K562 (cell line): ENCODE measurements at regions not wholly inside any gene's neighbourhood (a gene's known extent, or its start where the extent isn't known, plus 50 kb on each side); places are given as distances from the start of the nearest gene placed in this dataset.

Experiments used
- ATAC-seq: fragments of 200-7000 bp; cut with Tn5 transposase; 3 replicates; pipeline ENCODE4 v1.9.1; 2020; ENCODE audit warnings: moderate library complexity
- BruUV-seq: library from RNA; stranded (reverse); fragments of 400-500 nt; replicated peaks from 2 replicates; lab custom pipeline; 2021; lab: Mats Ljungman, UMichigan
- CTCF ChIA-PET: fragments of 300-600 bp; formaldehyde crosslinking; extraction: SDS; loops from one replicate; lab custom pipeline; 2021; ENCODE audit warnings: low intra/inter-chr PET ratio; lab: Yijun Ruan, JAX
- POLR2A ChIA-PET: fragments of 300-600, 350-650 bp; sonication (Branson Sonifier 250); formaldehyde crosslinking; extraction: SDS; loops from one replicate; lab custom pipeline; 2021; ENCODE audit warnings: antibody characterized with exemption, inconsistent platforms; lab: Yijun Ruan, JAX
- DNase-seq, 4 experiments: peaks; one replicate each; pipeline versions ENCODE4 v3.0.0 to v3.0.0-alpha.2; 2011 to 2018; ENCODE audit warnings: low spot score in 3 of 4, mixed read lengths in 3 of 4; ENCODE audit errors: extremely low read depth in 1 of 4
- FAIRE-seq: peaks from 2 replicates; lab custom pipeline; 2011; peaks lifted over from hg19 to GRCh38; lab: Jason Lieb, UNC
- H2AFZ ChIP-seq: 2 replicates; pipeline ENCODE4 v1.6.0; 2011; ENCODE audit warnings: low read depth, low read length, control low read depth, inconsistent platforms
- H3K27ac ChIP-seq: fragments of 200-600 bp; 3 replicates; pipeline ENCODE4 v1.8.0; 2011; ENCODE audit warnings: low read depth, mild to moderate bottlenecking, control low read depth, inconsistent platforms, low read length, moderate library complexity, mixed read lengths; ENCODE audit errors: extremely low read depth
- H3K27me3 ChIP-seq, 2 experiments: fragments of 300-600 bp in 1 of 2; 2 replicates in 1 of 2; 3 replicates in 1 of 2; pipeline versions ENCODE4 v1.6.0 to v1.8.0; 2011; ENCODE audit warnings: inconsistent platforms in 2 of 2, low read length in 2 of 2, mild to moderate bottlenecking in 1 of 2, mixed read lengths in 1 of 2, moderate library complexity in 1 of 2; ENCODE audit not compliant: control insufficient read depth in 2 of 2, insufficient read depth in 2 of 2
- H3K36me3 ChIP-seq: fragments of 300-600 bp; 3 replicates; pipeline ENCODE4 v1.8.0; 2011; ENCODE audit warnings: mild to moderate bottlenecking, low read length, inconsistent platforms; ENCODE audit not compliant: control insufficient read depth, insufficient read depth
- H3K4me1 ChIP-seq, 2 experiments: fragments of 200-600 bp in 1 of 2; replicated peaks in 1 of 2; 2 replicates in 1 of 2; 3 replicates in 1 of 2; pipeline versions ENCODE4 v1.5.1 to v1.8.0; 2011; ENCODE audit warnings: inconsistent platforms in 2 of 2, low read length in 2 of 2, mild to moderate bottlenecking in 1 of 2, mixed read lengths in 1 of 2, moderate library complexity in 1 of 2; ENCODE audit not compliant: control insufficient read depth in 2 of 2, insufficient read depth in 2 of 2
- H3K4me2 ChIP-seq: 2 replicates; pipeline ENCODE4 v1.6.1; 2011; ENCODE audit warnings: low read length, control low read depth, inconsistent platforms, mixed read lengths; ENCODE audit not compliant: insufficient read depth
- H3K4me3 ChIP-seq: fragments of 200-600 bp; sonication (generic), shearing (Covaris generic); 2 replicates; pipeline ENCODE4 v1.5.1; 2016; ENCODE audit warnings: control low read depth, inconsistent platforms
- H3K79me2 ChIP-seq: fragments of 200-600 bp; 3 replicates; pipeline ENCODE4 v1.8.0; 2011; ENCODE audit warnings: low read length, inconsistent platforms; ENCODE audit not compliant: control insufficient read depth, insufficient read depth
- H3K9ac ChIP-seq, 2 experiments: 2 replicates each; pipeline versions ENCODE4 v1.6.0 to v1.6.1; 2011; ENCODE audit warnings: low read depth in 2 of 2, low read length in 2 of 2, control low read depth in 1 of 2, inconsistent platforms in 1 of 2, mild to moderate bottlenecking in 1 of 2, mixed read lengths in 1 of 2; ENCODE audit not compliant: insufficient read depth in 1 of 2
- H3K9me1 ChIP-seq: one replicate; pipeline ENCODE4 v1.6.0; 2011; ENCODE audit warnings: inconsistent platforms, mild to moderate bottlenecking, low read length, moderate library complexity; ENCODE audit not compliant: control insufficient read depth, insufficient read depth
- H3K9me3 ChIP-seq: replicated peaks from 2 replicates; pipeline ENCODE4 v1.5.1; 2011; ENCODE audit warnings: low read depth, low read length, inconsistent platforms; ENCODE audit not compliant: control insufficient read depth, insufficient read depth
- H4K20me1 ChIP-seq: replicated peaks from 2 replicates; pipeline ENCODE4 v1.6.1; 2011; ENCODE audit warnings: low read length, inconsistent platforms, mixed read lengths; ENCODE audit not compliant: control insufficient read depth, insufficient read depth
- U2AF2 ChIP-seq: fragments of 200-400 bp; formaldehyde crosslinking; optimal IDR thresholded peaks from 2 replicates; pipeline ENCODE3; 2017; ENCODE audit warnings: low read depth, mild to moderate bottlenecking, low read length
- WGBS: fragments of 100-300 bp; shearing (Covaris generic); methylation state at CpG from one replicate; pipeline ENCODE4 v1.1.6; 2016; ENCODE audit warnings: low coverage, mixed read lengths; ENCODE audit not compliant: insufficient coverage; ENCODE audit errors: missing lambda C conversion rate; 5-methylcytosine and 5-hydroxymethylcytosine counted together
- in situ Hi-C: fragments of 300-500 bp; cut with MboI; formaldehyde crosslinking; loops from 4 replicates; pipeline ENCODE4 v1.15.0; 2018; ENCODE audit warnings: inconsistent platforms, mixed read lengths
- intact Hi-C: fragments of 100-400 bp; cut with micrococcal nuclease; formaldehyde crosslinking; loops from 2 replicates; pipeline ENCODE4 v1.14.2; 2022
- TF ChIP-seq, protein P1 (sequence below): IDR thresholded peaks from 3 replicates; pipeline ENCODE4 v1.6.1; 2011; ENCODE audit warnings: borderline replicate concordance, mild to moderate bottlenecking, moderate library complexity; ENCODE audit not compliant: insufficient read length; ENCODE audit errors: extremely low read depth

GRCh38 chr2:12615509-12615908 lies 101.2 kb upstream of the TRIB2 start:
- no peak overlapping the region for H3K9ac ChIP-seq
- no peaks in the 10 kb centered on the region for H3K36me3 ChIP-seq
- H3K9me3 ChIP-seq, result no peaks in the 10 kb centered on the region
- in situ Hi-C loops (no loop called here), intact Hi-C loops (no loop called here)
- H3K27ac ChIP-seq, result no peak overlapping the region
- no peaks in the 10 kb centered on the region for H3K79me2 ChIP-seq
- H3K4me2 ChIP-seq, result no peak overlapping the region
- H3K27me3 ChIP-seq, result no peaks in the 10 kb centered on the region
- ATAC-seq, result no peak
- no peak for TF ChIP-seq U2AF2
- TF ChIP-seq, protein P1, sequence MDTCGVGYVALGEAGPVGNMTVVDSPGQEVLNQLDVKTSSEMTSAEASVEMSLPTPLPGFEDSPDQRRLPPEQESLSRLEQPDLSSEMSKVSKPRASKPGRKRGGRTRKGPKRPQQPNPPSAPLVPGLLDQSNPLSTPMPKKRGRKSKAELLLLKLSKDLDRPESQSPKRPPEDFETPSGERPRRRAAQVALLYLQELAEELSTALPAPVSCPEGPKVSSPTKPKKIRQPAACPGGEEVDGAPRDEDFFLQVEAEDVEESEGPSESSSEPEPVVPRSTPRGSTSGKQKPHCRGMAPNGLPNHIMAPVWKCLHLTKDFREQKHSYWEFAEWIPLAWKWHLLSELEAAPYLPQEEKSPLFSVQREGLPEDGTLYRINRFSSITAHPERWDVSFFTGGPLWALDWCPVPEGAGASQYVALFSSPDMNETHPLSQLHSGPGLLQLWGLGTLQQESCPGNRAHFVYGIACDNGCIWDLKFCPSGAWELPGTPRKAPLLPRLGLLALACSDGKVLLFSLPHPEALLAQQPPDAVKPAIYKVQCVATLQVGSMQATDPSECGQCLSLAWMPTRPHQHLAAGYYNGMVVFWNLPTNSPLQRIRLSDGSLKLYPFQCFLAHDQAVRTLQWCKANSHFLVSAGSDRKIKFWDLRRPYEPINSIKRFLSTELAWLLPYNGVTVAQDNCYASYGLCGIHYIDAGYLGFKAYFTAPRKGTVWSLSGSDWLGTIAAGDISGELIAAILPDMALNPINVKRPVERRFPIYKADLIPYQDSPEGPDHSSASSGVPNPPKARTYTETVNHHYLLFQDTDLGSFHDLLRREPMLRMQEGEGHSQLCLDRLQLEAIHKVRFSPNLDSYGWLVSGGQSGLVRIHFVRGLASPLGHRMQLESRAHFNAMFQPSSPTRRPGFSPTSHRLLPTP, result no peak
- BruUV-seq, result no TSS peak
- ChIA-PET CTCF (no interaction called here), POLR2A (no interaction called here)
- no peak for DNase-seq
- no peaks in the 10 kb centered on the region for H3K4me1 ChIP-seq
- H3K4me3 ChIP-seq, result no peak overlapping the region
- no peak overlapping the region for H2AFZ ChIP-seq
- 76% methylated on average over 2 of the region's 2 CpGs for WGBS
- H3K9me1 ChIP-seq, result no peaks in the 10 kb centered on the region
- H4K20me1 ChIP-seq, result no peaks in the 10 kb centered on the region
- no peak for FAIRE-seq
